PC-9 (cell line): ENCODE measurements at regions not wholly inside any gene's neighbourhood (a gene's known extent, or its start where the extent isn't known, plus 50 kb on each side); places are given as distances from the start of the nearest gene placed in this dataset.

Experiments used
- BruUV-seq: library from RNA; stranded (reverse); fragments of 400-500 nt; replicated peaks from 2 replicates; lab custom pipeline; 2021; lab: Mats Ljungman, UMichigan
- CTCF ChIA-PET: fragments of 300-600 bp; sonication (Branson Sonifier 250); formaldehyde crosslinking; loops from one replicate; lab custom pipeline; 2022; ENCODE audit warnings: antibody characterized with exemption; lab: Charles Lee
- POLR2A ChIA-PET: fragments of 300-600 bp; sonication (Branson Sonifier 250); formaldehyde crosslinking; loops from one replicate; lab custom pipeline; 2022; ENCODE audit warnings: antibody characterized with exemption; ENCODE audit not compliant: unreplicated experiment; lab: Charles Lee
- DNase-seq, 2 experiments: peaks; one replicate each; pipeline versions ENCODE4 v3.0.0 to v3.0.0-alpha.2; 2015 to 2022; ENCODE audit warnings: mixed read lengths in 1 of 2
- H2AFZ ChIP-seq: fragments of 200-600 bp; sonication (generic); 2 replicates; pipeline ENCODE4 v1.8.1; 2017; ENCODE audit warnings: antibody characterized with exemption
- H3F3A ChIP-seq: fragments of 200-600 bp; sonication (generic); 2 replicates; pipeline ENCODE4 v1.8.1; 2017; ENCODE audit warnings: antibody characterized with exemption, mild to moderate bottlenecking, low read depth; ENCODE audit not compliant: insufficient read depth
- H3K27ac ChIP-seq: fragments of 200-600 bp; sonication (generic); 2 replicates; pipeline ENCODE4 v1.6.1; 2016; ENCODE audit warnings: mixed run types
- H3K27me3 ChIP-seq: fragments of 200-600 bp; sonication (generic); 2 replicates; pipeline ENCODE4 v1.6.1; 2016; ENCODE audit warnings: low read depth, mixed run types; ENCODE audit not compliant: insufficient read depth
- H3K36me3 ChIP-seq: fragments of 200-600 bp; sonication (generic); 2 replicates; pipeline ENCODE4 v1.6.1; 2016; ENCODE audit warnings: low read depth, mixed run types
- H3K4me1 ChIP-seq: fragments of 200-600 bp; sonication (generic); replicated peaks from 2 replicates; pipeline ENCODE4 v1.6.1; 2016; ENCODE audit warnings: mixed run types; ENCODE audit not compliant: insufficient read depth
- H3K4me2 ChIP-seq: fragments of 200-600 bp; sonication (generic); 2 replicates; pipeline ENCODE4 v1.6.1; 2017; ENCODE audit warnings: mixed run types
- H3K4me3 ChIP-seq: fragments of 200-600 bp; sonication (generic); 2 replicates; pipeline ENCODE4 v1.6.1; 2016; ENCODE audit warnings: mixed run types
- H3K79me2 ChIP-seq: fragments of 200-600 bp; sonication (generic); 2 replicates; pipeline ENCODE4 v1.6.1; 2017; ENCODE audit warnings: low read depth, mixed run types
- H3K9me2 ChIP-seq: fragments of 200-600 bp; sonication (generic); 2 replicates; pipeline ENCODE4 v1.8.1; 2017; ENCODE audit warnings: mild to moderate bottlenecking; ENCODE audit not compliant: insufficient read depth
- H3K9me3 ChIP-seq: fragments of 200-600 bp; sonication (generic); 2 replicates; pipeline ENCODE4 v1.8.1; 2016; ENCODE audit warnings: low read depth; ENCODE audit not compliant: insufficient read depth
- H4K20me1 ChIP-seq: fragments of 200-600 bp; sonication (generic); 2 replicates; pipeline ENCODE4 v1.8.1; 2017; ENCODE audit not compliant: insufficient read depth
- EZH2 ChIP-seq: fragments of 200-600 bp; sonication (generic); IDR thresholded peaks from 2 replicates; pipeline ENCODE4 v1.8.0; 2017; ENCODE audit warnings: antibody characterized with exemption, low read depth
- intact Hi-C: fragments of 100-400 bp; cut with micrococcal nuclease; formaldehyde crosslinking; loops from one replicate; pipeline ENCODE4 v1.10.0; 2022; ENCODE audit not compliant: unreplicated experiment
- TF ChIP-seq, protein P1 (sequence below): fragments of 200-600 bp; sonication (generic); conservative IDR thresholded peaks from 2 replicates; pipeline ENCODE4 v1.6.1; 2017; ENCODE audit warnings: mixed run types, antibody characterized with exemption, mild to moderate bottlenecking, moderate library complexity

DNA sequence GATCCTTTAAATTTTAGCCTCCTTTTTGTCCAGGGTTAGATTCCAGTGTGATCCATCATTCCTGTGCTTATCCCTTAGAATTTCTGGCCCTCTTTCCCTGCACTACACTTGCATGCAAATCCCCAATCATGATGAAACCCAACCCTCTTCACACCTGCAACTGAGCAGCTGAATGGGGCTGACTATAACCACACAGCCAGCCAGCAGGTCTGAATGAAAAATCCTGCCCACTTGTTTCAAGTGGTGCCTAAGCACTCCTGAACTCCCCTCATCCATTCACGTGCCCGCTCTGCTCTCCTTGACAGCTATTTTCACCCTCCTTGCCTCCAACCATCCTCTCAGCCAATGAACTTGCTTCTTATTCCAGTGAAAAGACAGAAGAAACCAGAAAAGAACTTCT is 80.5 kb upstream of the AFF3 start:
- CTCF ChIA-PET: no interaction called here
- POLR2A ChIA-PET: no interaction called here
- H3K79me2 ChIP-seq: no peaks in the 10 kb centered on the region

DNA sequence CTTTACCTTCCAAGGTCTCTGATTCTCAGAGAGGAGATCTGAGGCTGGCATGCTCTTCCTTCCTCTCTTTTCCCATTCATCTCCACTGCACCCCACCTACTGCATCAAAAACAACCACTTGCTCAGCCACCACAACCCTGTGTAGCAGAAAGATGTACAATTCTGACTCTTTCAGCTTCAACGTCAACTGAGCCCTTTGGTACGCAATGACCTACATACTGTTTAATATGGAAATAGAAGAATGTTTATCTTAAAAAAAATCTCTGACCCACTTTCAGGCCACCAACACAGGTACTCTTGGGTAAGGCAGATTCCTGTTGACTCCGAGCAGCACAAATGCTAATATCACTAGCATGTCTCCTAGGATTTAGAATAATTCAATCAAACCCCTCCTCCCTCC is 76.2 kb upstream of the AFF3 start:
- Histone ChIP-seq H3F3A (no peaks in the 10 kb centered on the region), H3K9me3 (no peaks in the 10 kb centered on the region), H3K27me3 (peaks cover 40% of the 10 kb centered on the region), H3K79me2 (no peaks in the 10 kb centered on the region), H3K4me3 (no peak overlapping the region), H4K20me1 (no peaks in the 10 kb centered on the region), H3K27ac (no peak overlapping the region), H3K4me1 (no peaks in the 10 kb centered on the region), H3K4me2 (no peak overlapping the region), H3K36me3 (no peaks in the 10 kb centered on the region), H2AFZ (no peak overlapping the region), H3K9me2 (0 out of 2 replicates have a peak, but pooled peaks cover 4% of the 10 kb centered on the region)
- POLR2A ChIA-PET: no interaction called here
- TF ChIP-seq, protein P1, sequence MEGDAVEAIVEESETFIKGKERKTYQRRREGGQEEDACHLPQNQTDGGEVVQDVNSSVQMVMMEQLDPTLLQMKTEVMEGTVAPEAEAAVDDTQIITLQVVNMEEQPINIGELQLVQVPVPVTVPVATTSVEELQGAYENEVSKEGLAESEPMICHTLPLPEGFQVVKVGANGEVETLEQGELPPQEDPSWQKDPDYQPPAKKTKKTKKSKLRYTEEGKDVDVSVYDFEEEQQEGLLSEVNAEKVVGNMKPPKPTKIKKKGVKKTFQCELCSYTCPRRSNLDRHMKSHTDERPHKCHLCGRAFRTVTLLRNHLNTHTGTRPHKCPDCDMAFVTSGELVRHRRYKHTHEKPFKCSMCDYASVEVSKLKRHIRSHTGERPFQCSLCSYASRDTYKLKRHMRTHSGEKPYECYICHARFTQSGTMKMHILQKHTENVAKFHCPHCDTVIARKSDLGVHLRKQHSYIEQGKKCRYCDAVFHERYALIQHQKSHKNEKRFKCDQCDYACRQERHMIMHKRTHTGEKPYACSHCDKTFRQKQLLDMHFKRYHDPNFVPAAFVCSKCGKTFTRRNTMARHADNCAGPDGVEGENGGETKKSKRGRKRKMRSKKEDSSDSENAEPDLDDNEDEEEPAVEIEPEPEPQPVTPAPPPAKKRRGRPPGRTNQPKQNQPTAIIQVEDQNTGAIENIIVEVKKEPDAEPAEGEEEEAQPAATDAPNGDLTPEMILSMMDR: no peak
- TF ChIP-seq EZH2: no peak
- intact Hi-C loops: no loop called here
- BruUV-seq: no TSS peak
- no peak for DNase-seq
- CTCF ChIA-PET: no interaction called here

More for the DNA sequence above, 80.5 kb upstream of the AFF3 start:
- no peaks in the 10 kb centered on the region for H3F3A ChIP-seq
- no peaks in the 10 kb centered on the region for H4K20me1 ChIP-seq
- H3K4me3 ChIP-seq: no peak overlapping the region
- no peak overlapping the region for H2AFZ ChIP-seq
- DNase-seq: no peak
- peaks cover 25% of the 10 kb centered on the region; the same call in 1 of the 2 replicates for H3K27me3 ChIP-seq
- no TSS peak for BruUV-seq
- TF ChIP-seq EZH2: no peak
- TF ChIP-seq, protein P1: no peak
- 0 out of 2 replicates have a peak, but pooled peaks cover 4% of the 10 kb centered on the region for H3K9me2 ChIP-seq
- H3K9me3 ChIP-seq: no peaks in the 10 kb centered on the region
- intact Hi-C loops: no loop called here
- H3K36me3 ChIP-seq: no peaks in the 10 kb centered on the region
- H3K4me1 ChIP-seq: no peaks in the 10 kb centered on the region
- H3K4me2 ChIP-seq: no peak overlapping the region
- no peak overlapping the region for H3K27ac ChIP-seq

DNA sequence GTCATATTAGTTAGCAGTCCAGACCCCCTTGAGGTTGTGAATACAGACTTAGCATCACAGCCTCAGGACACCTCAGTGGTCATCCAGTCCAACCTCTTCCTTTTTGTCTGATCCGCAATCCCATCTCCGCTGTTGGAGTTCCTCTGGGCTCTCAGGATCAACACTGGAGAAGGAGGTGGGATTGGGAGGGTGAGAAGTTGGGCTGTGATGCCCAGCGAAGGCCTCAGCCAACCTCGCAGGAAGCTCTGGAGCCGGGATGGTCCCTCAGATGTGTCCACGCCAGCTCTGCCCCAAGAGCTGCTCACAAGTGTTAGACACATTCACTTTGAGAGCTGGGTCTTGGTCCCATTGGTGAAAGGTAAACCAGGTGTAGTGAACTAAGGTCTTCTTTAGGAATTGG is 74.9 kb upstream of the AFF3 start:
- H3K4me3 ChIP-seq: no peak overlapping the region
- POLR2A ChIA-PET: no interaction called here
- no TSS peak for BruUV-seq
- intact Hi-C loops: no loop called here
- H3K9me2 ChIP-seq: 0 out of 2 replicates have a peak, but pooled peaks cover 4% of the 10 kb centered on the region
- no peaks in the 10 kb centered on the region for H3K36me3 ChIP-seq
- no peak overlapping the region for H3K4me2 ChIP-seq
- H4K20me1 ChIP-seq: no peaks in the 10 kb centered on the region
- CTCF ChIA-PET: no interaction called here
- H2AFZ ChIP-seq: no peak overlapping the region
- DNase-seq: no peak
- TF ChIP-seq, protein P1: no peak
- TF ChIP-seq EZH2: no peak
- H3K4me1 ChIP-seq: no peaks in the 10 kb centered on the region
- peaks cover 47% of the 10 kb centered on the region for H3K27me3 ChIP-seq
- H3F3A ChIP-seq: no peaks in the 10 kb centered on the region
- H3K27ac ChIP-seq: no peak overlapping the region
- no peaks in the 10 kb centered on the region for H3K79me2 ChIP-seq
- no peaks in the 10 kb centered on the region for H3K9me3 ChIP-seq
